ENCODE measurements at regions not wholly inside any gene's neighbourhood (a gene's known extent, or its start where the extent isn't known, plus 50 kb on each side); places are given as distances from the start of the nearest gene placed in this dataset.

DNA sequence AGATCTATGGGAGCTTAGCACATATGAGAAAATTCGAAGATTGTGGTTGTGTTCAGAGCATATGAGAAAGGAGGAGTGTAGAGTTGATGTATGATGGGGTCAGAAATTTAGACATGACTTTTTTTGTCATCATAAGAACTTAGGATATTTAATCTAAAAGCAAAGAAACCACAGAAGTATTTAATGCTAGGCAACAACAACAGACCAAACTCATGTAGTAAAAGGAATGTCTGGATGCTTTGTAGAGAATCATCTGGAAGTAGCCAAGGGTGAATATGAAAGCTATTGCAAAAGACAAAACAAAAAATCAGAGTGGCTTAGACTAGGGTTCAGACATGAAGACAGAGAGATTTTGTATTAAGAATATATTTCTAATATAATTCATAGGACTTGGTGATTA is 190.3 kb downstream of the SLITRK1 start:
- Histone ChIP-seq H3K23ac (ENCODE audit: low read depth, low read length, poor library complexity) (no peak overlapping the region), H3K18ac (ENCODE audit: low read length) (no peak overlapping the region), H3K4me3 (ENCODE audit: low read length in 2 of 2) (no peak overlapping the region), H3K9me3 (replicated peaks in 1 of 2; ENCODE audit: control insufficient read depth in 2 of 2, insufficient read depth in 1 of 2, low read depth in 1 of 2, low read length in 2 of 2) (no peaks in the 10 kb centered on the region), H3K9ac (ENCODE audit: low read depth, low read length, poor library complexity) (no peak overlapping the region), H3K36me3 (replicated peaks in 1 of 2; ENCODE audit: control insufficient read depth in 2 of 2, insufficient read depth in 2 of 2, low read length in 2 of 2) (no peaks in the 10 kb centered on the region), H3K4me1 (ENCODE audit: control insufficient read depth in 2 of 2, insufficient read depth in 1 of 2, low read depth in 1 of 2, low read length in 2 of 2) (no peaks in the 10 kb centered on the region), H3K14ac (ENCODE audit: low read length) (no peak overlapping the region), H3K79me1 (ENCODE audit: low read depth, low read length) (no peaks in the 10 kb centered on the region), H2BK120ac (ENCODE audit: low read depth, low read length) (no peak overlapping the region), H3K4me2 (ENCODE audit: insufficient read depth, low read length, poor library complexity, severe bottlenecking) (no peak overlapping the region), H2BK12ac (ENCODE audit: low read length) (no peak overlapping the region), H4K91ac (ENCODE audit: low read depth, low read length, poor library complexity) (no peak overlapping the region), H3K27ac (replicated peaks; ENCODE audit: low read length) (no peak overlapping the region), H3K4ac (ENCODE audit: low read length) (no peak overlapping the region), H2BK5ac (ENCODE audit: low read length) (no peak overlapping the region), H3K27me3 (ENCODE audit: control insufficient read depth in 3 of 3, insufficient read depth in 3 of 3, low read depth in 1 of 3, low read length in 3 of 3) (no peaks in the 10 kb centered on the region), H2AFZ (ENCODE audit: low read length) (no peak overlapping the region), H4K8ac (ENCODE audit: low read depth, low read length) (no peak overlapping the region), H2BK15ac (ENCODE audit: low read length) (no peak overlapping the region), H2AK5ac (ENCODE audit: low read depth, low read length) (no peak overlapping the region)
- WGBS, 2 donors (ENCODE audit: extremely low coverage in 2 of 2, insufficient read length in 2 of 2, insufficient replicate concordance in 1 of 2): 100% methylated on average over 1 of the region's 1 CpG; no CpG with 5 or more reads in 1 of the 2 donors
- no peak for DNase-seq (ENCODE audit: low spot score)

- no peak overlapping the region for H3K4me2 ChIP-seq (ENCODE audit: insufficient read depth, low read length, poor library complexity, severe bottlenecking)
- no peak overlapping the region for H3K23ac ChIP-seq (ENCODE audit: low read depth, low read length, poor library complexity)
Measured at GRCh38 chr13:83681547-83681946, 200.7 kb downstream of the SLITRK1 start.

DNA sequence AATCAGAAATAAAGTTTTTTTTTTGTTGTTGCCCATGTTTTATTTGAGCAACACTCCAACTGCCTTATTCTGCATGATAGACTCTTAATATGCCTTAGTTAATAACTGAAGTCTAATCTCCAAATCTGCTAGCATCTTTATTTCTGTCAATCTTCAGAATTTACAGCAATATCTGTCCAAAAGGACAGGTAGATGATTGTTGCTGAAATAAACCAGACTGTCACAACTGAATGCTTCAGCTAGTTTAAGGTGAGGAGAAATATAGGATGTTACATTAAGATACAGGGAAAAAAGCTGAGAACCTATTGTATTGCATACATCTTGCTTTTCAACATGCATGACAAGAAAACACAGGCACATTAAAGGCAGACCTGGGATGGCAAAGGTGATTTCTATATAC is 204.3 kb downstream of the SLITRK1 start:
- Histone ChIP-seq H3K27me3 (ENCODE audit: control insufficient read depth in 3 of 3, insufficient read depth in 3 of 3, low read depth in 1 of 3, low read length in 3 of 3) (no peaks in the 10 kb centered on the region), H3K79me1 (ENCODE audit: low read depth, low read length) (no peaks in the 10 kb centered on the region), H2BK120ac (ENCODE audit: low read depth, low read length) (no peak overlapping the region), H3K4me2 (ENCODE audit: insufficient read depth, low read length, poor library complexity, severe bottlenecking) (no peak overlapping the region), H3K27ac (replicated peaks; ENCODE audit: low read length) (no peak overlapping the region), H3K14ac (ENCODE audit: low read length) (no peak overlapping the region), H2BK15ac (ENCODE audit: low read length) (no peak overlapping the region), H3K23ac (ENCODE audit: low read depth, low read length, poor library complexity) (no peak overlapping the region), H2AFZ (ENCODE audit: low read length) (no peak overlapping the region), H4K8ac (ENCODE audit: low read depth, low read length) (no peak overlapping the region), H2BK12ac (ENCODE audit: low read length) (no peak overlapping the region), H4K91ac (ENCODE audit: low read depth, low read length, poor library complexity) (no peak overlapping the region), H3K9me3 (replicated peaks in 1 of 2; ENCODE audit: control insufficient read depth in 2 of 2, insufficient read depth in 1 of 2, low read depth in 1 of 2, low read length in 2 of 2) (no peaks in the 10 kb centered on the region), H2BK5ac (ENCODE audit: low read length) (no peak overlapping the region), H3K36me3 (replicated peaks in 1 of 2; ENCODE audit: control insufficient read depth in 2 of 2, insufficient read depth in 2 of 2, low read length in 2 of 2) (no peaks in the 10 kb centered on the region), H2AK5ac (ENCODE audit: low read depth, low read length) (no peak overlapping the region), H3K4me1 (ENCODE audit: control insufficient read depth in 2 of 2, insufficient read depth in 1 of 2, low read depth in 1 of 2, low read length in 2 of 2) (no peaks in the 10 kb centered on the region), H3K4ac (ENCODE audit: low read length) (no peak overlapping the region), H3K18ac (ENCODE audit: low read length) (no peak overlapping the region), H3K4me3 (ENCODE audit: low read length in 2 of 2) (no peak overlapping the region), H3K9ac (ENCODE audit: low read depth, low read length, poor library complexity) (no peak overlapping the region)
- DNase-seq (ENCODE audit: low spot score): no peak

More at GRCh38 chr13:83681547-83681946, 200.7 kb downstream of the SLITRK1 start:
- no peaks in the 10 kb centered on the region for H3K9me3 ChIP-seq (replicated peaks in 1 of 2; ENCODE audit: control insufficient read depth in 2 of 2, insufficient read depth in 1 of 2, low read depth in 1 of 2, low read length in 2 of 2)
- no peak overlapping the region for H3K4ac ChIP-seq (ENCODE audit: low read length)
- no peak for DNase-seq (ENCODE audit: low spot score)
- no peak overlapping the region for H3K4me3 ChIP-seq (ENCODE audit: low read length in 2 of 2)
- no peak overlapping the region for H4K91ac ChIP-seq (ENCODE audit: low read depth, low read length, poor library complexity)
- H3K18ac ChIP-seq (ENCODE audit: low read length): no peak overlapping the region
- no peaks in the 10 kb centered on the region for H3K4me1 ChIP-seq (ENCODE audit: control insufficient read depth in 2 of 2, insufficient read depth in 1 of 2, low read depth in 1 of 2, low read length in 2 of 2)
- no peaks in the 10 kb centered on the region for H3K27me3 ChIP-seq (ENCODE audit: control insufficient read depth in 3 of 3, insufficient read depth in 3 of 3, low read depth in 1 of 3, low read length in 3 of 3)
- H2AFZ ChIP-seq (ENCODE audit: low read length): no peak overlapping the region
- no peak overlapping the region for H2BK120ac ChIP-seq (ENCODE audit: low read depth, low read length)
- no peaks in the 10 kb centered on the region for H3K36me3 ChIP-seq (replicated peaks in 1 of 2; ENCODE audit: control insufficient read depth in 2 of 2, insufficient read depth in 2 of 2, low read length in 2 of 2)
- no peaks in the 10 kb centered on the region for H3K79me1 ChIP-seq (ENCODE audit: low read depth, low read length)
- H4K8ac ChIP-seq (ENCODE audit: low read depth, low read length): no peak overlapping the region
- WGBS, 2 donors (ENCODE audit: extremely low coverage in 2 of 2, insufficient read length in 2 of 2, insufficient replicate concordance in 1 of 2): no CpG with 5 or more reads among the region's 1 CpG
- H3K9ac ChIP-seq (ENCODE audit: low read depth, low read length, poor library complexity): no peak overlapping the region
- no peak overlapping the region for H2BK15ac ChIP-seq (ENCODE audit: low read length)
- H3K14ac ChIP-seq (ENCODE audit: low read length): no peak overlapping the region
- H2BK12ac ChIP-seq (ENCODE audit: low read length): no peak overlapping the region
- no peak overlapping the region for H2BK5ac ChIP-seq (ENCODE audit: low read length)
- no peak overlapping the region for H2AK5ac ChIP-seq (ENCODE audit: low read depth, low read length)
- no peak overlapping the region for H3K27ac ChIP-seq (replicated peaks; ENCODE audit: low read length)

DNA sequence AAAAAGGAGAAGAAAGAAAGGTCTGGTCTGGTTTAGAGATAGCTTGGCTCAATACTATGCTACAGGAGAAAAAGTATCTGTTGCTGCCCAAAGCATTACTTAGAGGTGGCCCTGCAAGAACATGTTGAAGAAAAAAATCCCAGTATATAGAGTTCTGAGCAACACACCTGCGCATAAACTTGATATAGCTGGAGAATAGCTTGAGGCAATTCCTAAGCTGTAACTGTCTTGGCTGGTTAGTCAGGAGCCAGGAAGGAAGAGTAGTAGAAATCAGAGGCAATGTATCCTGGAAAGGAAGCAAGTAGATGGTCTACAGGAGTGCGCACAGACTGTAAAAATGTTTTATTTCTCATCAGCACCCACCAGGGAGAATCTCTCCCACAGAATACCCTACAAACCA is 209.7 kb downstream of the SLITRK1 start:
- DNase-seq (ENCODE audit: low spot score): no peak
- H3K4ac ChIP-seq (ENCODE audit: low read length): no peak overlapping the region
- no peak overlapping the region for H4K8ac ChIP-seq (ENCODE audit: low read depth, low read length)
- H3K4me1 ChIP-seq (ENCODE audit: control insufficient read depth in 2 of 2, insufficient read depth in 1 of 2, low read depth in 1 of 2, low read length in 2 of 2): no peaks in the 10 kb centered on the region
- no peak overlapping the region for H2AK5ac ChIP-seq (ENCODE audit: low read depth, low read length)
- no CpG with 5 or more reads among the region's 2 CpGs for WGBS, 2 donors (ENCODE audit: extremely low coverage in 2 of 2, insufficient read length in 2 of 2, insufficient replicate concordance in 1 of 2)
- H2BK12ac ChIP-seq (ENCODE audit: low read length): no peak overlapping the region
- no peak overlapping the region for H3K9ac ChIP-seq (ENCODE audit: low read depth, low read length, poor library complexity)
- no peak overlapping the region for H3K18ac ChIP-seq (ENCODE audit: low read length)
- H3K14ac ChIP-seq (ENCODE audit: low read length): no peak overlapping the region
- no peak overlapping the region for H2BK5ac ChIP-seq (ENCODE audit: low read length)
- H3K36me3 ChIP-seq (replicated peaks in 1 of 2; ENCODE audit: control insufficient read depth in 2 of 2, insufficient read depth in 2 of 2, low read length in 2 of 2): no peaks in the 10 kb centered on the region
- no peaks in the 10 kb centered on the region for H3K79me1 ChIP-seq (ENCODE audit: low read depth, low read length)
- H2AFZ ChIP-seq (ENCODE audit: low read length): no peak overlapping the region
- no peak overlapping the region for H3K27ac ChIP-seq (replicated peaks; ENCODE audit: low read length)
- H3K4me3 ChIP-seq (ENCODE audit: low read length in 2 of 2): no peak overlapping the region
- no peak overlapping the region for H2BK120ac ChIP-seq (ENCODE audit: low read depth, low read length)
- H3K27me3 ChIP-seq (ENCODE audit: control insufficient read depth in 3 of 3, insufficient read depth in 3 of 3, low read depth in 1 of 3, low read length in 3 of 3): no peaks in the 10 kb centered on the region
- H3K23ac ChIP-seq (ENCODE audit: low read depth, low read length, poor library complexity): no peak overlapping the region
- H4K91ac ChIP-seq (ENCODE audit: low read depth, low read length, poor library complexity): no peak overlapping the region
- no peak overlapping the region for H3K4me2 ChIP-seq (ENCODE audit: insufficient read depth, low read length, poor library complexity, severe bottlenecking)
- no peak overlapping the region for H2BK15ac ChIP-seq (ENCODE audit: low read length)
- peaks cover 0 to 7% of the 10 kb centered on the region in 2 donors for H3K9me3 ChIP-seq (replicated peaks in 1 of 2; ENCODE audit: control insufficient read depth in 2 of 2, insufficient read depth in 1 of 2, low read depth in 1 of 2, low read length in 2 of 2)

All from neuronal stem cell (in vitro differentiated cells).